Memory B cell (primary cell): ENCODE measurements at regions not wholly inside any gene's neighbourhood (a gene's known extent, or its start where the extent isn't known, plus 50 kb on each side); places are given as distances from the start of the nearest gene placed in this dataset.

Experiments
- ATAC-seq: fragments of 150-1000 bp; cut with Tn5 transposase; 2 replicates; pipeline ENCODE4 v1.10.0; 2021; ENCODE audit warnings: low read depth, mild to moderate bottlenecking, moderate library complexity
- DNase-seq, 2 donors: peaks; one replicate each; pipeline ENCODE4 v3.0.0; 2022; ENCODE audit warnings: low spot score in 2 of 2
- H3K27ac Mint-ChIP-seq: one replicate; pipeline ENCODE4 v1.8.0; 2022; ENCODE audit warnings: mild to moderate bottlenecking, moderate library complexity, mixed read lengths
- H3K27me3 Mint-ChIP-seq: one replicate; pipeline ENCODE4 v1.8.0; 2022; ENCODE audit warnings: mixed read lengths
- H3K36me3 Mint-ChIP-seq: one replicate; pipeline ENCODE4 v1.8.0; 2022; ENCODE audit warnings: mild to moderate bottlenecking, mixed read lengths
- H3K4me1 Mint-ChIP-seq: one replicate; pipeline ENCODE4 v1.8.0; 2022; ENCODE audit warnings: mixed read lengths
- H3K4me3 Mint-ChIP-seq: one replicate; pipeline ENCODE4 v1.8.0; 2022; ENCODE audit warnings: mild to moderate bottlenecking, moderate library complexity, mixed read lengths
- H3K9me3 Mint-ChIP-seq: one replicate; pipeline ENCODE4 v1.8.0; 2022; ENCODE audit warnings: mixed read lengths

DNA sequence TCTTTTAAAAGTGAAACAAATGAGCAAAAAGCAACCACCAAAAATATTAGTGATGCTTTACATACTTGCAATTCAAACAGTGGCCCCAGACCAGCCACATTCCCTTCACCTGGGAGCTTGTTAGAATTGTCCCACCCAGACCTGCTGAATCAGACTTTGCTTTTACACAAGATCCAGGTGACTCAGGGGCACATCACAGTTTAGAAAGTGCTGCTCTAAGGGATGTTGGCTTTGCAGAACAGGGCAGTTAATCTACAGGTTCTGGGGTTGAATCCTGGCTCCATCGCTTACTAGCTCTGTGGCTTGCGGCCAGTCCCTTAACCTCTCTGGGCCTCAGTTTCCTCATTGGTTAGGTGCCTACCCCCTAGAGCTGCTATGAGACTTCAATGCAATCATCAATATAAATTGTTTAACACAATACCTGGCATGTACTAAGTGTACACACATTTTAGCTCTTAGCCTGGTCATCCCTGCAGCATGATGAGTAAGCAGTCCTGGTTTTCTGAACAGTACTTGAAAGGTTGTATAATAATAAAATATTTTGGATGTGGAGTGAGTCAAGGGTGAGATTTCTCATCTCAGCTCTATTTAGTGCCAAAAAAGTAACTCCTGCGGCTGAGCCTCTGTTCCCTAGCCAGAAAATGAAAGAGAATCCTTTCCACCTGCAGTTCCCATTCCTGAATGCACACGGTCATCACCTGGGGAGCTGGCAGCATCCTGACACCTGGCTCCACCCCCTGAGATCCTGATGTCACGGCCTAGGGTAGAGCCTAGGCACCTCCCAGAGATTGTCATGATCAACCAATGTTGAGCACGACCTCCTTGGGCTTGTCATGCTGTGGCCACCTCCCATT is 162.7 kb downstream of the ANKRD60 start:
- no peak overlapping the region for H3K27ac Mint-ChIP-seq
- H3K9me3 Mint-ChIP-seq, result peaks cover 5% of the 10 kb centered on the region
- no peak overlapping the region for H3K4me3 Mint-ChIP-seq
- ATAC-seq (no peak), DNase-seq (peak in 1 of 2 donors; percentile 1)
- H3K36me3 Mint-ChIP-seq, result no peaks in the 10 kb centered on the region
- H3K27me3 Mint-ChIP-seq, result peaks cover 8% of the 10 kb centered on the region
- H3K4me1 Mint-ChIP-seq, result no peaks in the 10 kb centered on the region

DNA sequence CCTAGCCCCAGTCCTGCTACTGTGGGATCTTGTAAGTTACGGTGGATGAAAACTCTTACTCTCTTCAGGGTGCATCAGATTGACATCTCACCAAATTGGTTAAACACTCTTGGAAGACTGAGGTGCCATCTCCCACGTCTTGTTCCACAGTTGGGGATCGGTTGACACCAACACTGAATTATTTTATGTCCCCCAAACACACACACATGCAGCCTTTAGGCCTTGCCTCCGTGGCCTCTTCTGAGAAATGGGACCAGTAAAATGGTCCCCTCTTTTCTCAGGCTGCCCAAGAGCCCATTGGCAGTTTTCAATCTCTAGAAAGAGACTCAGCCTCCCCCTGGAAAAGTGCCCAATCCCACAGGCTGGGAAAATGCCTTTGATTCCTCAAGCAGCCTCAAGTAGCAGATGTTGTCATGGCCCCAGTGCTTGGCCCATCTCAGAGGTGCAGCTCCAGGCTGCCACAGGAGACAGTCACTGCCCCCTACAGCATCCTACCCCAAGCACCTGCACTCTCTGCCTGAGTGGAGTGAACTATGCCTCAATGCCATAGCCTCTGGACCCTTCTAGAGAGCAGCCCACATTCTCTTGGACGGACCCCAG is 163.9 kb downstream of the ANKRD60 start:
- H3K4me3 Mint-ChIP-seq, result no peak overlapping the region
- peaks cover 5% of the 10 kb centered on the region for H3K27me3 Mint-ChIP-seq
- H3K9me3 Mint-ChIP-seq, result peaks cover 11% of the 10 kb centered on the region
- DNase-seq (peak in 1 of 2 donors; percentile 5), ATAC-seq (no peak)
- no peak overlapping the region for H3K27ac Mint-ChIP-seq
- no peaks in the 10 kb centered on the region for H3K4me1 Mint-ChIP-seq
- no peaks in the 10 kb centered on the region for H3K36me3 Mint-ChIP-seq

DNA sequence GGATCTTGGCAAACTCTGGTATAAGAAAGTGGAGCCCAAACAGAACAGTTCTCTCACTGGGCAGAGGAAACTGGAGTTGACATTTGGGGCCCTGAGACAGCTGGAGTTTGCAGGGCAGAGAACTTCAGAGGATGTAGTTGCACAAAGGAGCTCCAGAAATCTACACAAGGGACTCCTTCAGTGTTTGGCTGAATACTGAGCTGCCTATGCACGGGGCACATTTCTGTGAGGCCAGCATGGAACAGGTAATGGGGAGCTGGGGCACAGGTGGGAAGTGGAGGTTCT is 169.3 kb downstream of the ANKRD60 start:
- H3K27ac Mint-ChIP-seq, result no peak overlapping the region
- H3K27me3 Mint-ChIP-seq, result peaks cover 9% of the 10 kb centered on the region
- H3K4me3 Mint-ChIP-seq, result no peak overlapping the region
- ATAC-seq (no peak), DNase-seq (peak in 1 of 2 donors; percentile 3)
- H3K36me3 Mint-ChIP-seq, result no peaks in the 10 kb centered on the region
- peaks cover 11% of the 10 kb centered on the region for H3K9me3 Mint-ChIP-seq
- no peaks in the 10 kb centered on the region for H3K4me1 Mint-ChIP-seq

DNA sequence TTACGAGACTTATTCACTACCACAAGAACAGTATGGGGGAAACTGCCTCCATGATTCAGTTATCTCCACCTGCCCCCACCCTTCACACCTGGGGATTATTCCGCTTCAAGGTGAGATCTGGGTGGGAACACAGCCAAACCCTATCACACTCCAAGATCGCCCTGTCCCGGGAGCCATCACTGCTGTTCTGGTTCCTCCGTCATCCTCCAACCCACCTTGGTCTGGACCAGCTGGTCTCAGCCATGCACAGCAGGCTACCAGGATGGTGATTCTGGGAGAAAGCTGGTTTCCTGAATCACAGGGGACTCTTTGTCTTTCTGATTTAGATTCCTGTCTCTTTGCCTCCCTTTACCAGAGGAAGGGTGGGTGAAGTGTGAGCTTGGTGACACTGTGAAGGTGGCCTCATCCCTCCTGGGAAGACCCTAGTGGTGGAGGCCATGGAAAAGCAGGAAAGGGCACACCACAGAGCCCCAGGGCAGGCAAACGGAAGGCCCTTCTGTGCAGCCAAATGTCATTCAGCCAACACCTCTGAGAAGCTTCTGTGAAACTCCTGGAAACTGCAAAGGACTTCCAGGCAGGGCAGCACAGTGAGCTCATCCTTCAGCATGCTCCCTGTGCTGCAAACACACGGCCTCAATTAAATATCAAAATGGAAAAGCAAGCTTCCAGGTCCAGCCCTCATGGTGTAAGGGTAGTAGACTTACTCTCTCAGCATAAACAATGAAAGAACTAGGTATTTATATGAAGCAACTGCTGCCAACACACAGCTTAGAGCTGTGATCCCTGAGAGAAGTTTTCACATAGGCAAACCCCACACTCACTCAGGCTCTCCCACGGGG is 169.8 kb downstream of the ANKRD60 start:
- DNase-seq (peak in 1 of 2 donors; percentile 2), ATAC-seq (no peak)
- no peak overlapping the region for H3K27ac Mint-ChIP-seq
- no peak overlapping the region for H3K4me3 Mint-ChIP-seq
- no peaks in the 10 kb centered on the region for H3K4me1 Mint-ChIP-seq
- peaks cover 9% of the 10 kb centered on the region for H3K27me3 Mint-ChIP-seq
- H3K9me3 Mint-ChIP-seq, result peaks cover 11% of the 10 kb centered on the region
- no peaks in the 10 kb centered on the region for H3K36me3 Mint-ChIP-seq

GRCh38 chr20:58056921-58057686 is 171.3 kb downstream of the ANKRD60 start:
- H3K9me3 Mint-ChIP-seq, result peaks cover 7% of the 10 kb centered on the region

DNA sequence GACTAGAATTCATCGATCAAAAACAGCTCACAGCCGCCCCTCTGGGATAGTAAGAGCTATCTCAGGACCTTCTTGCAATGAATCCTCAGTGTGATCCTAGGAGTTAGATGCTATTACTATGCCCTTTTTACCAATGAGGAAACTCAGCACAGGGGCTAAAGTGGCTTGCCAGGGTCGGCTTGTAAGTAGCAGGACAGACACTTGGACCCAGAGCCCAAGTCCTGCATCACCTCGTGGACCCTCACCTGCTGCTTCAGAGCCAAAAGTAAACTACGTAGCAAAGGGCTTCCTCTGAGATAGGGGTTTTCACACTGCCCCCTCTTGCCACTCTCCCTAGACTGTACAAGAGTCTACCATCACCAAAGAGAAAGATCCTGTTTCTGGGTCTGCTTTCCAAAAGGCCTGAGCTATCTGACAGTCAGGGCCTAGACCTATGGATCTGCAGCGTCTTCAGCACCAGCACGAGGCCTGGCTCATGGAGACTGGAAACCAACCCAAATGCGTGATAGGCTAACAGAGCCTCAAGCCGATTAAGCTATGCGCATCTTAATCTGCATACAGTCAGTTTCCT is 172.3 kb downstream of the ANKRD60 start:
- H3K4me3 Mint-ChIP-seq, result no peak overlapping the region
- H3K36me3 Mint-ChIP-seq, result no peaks in the 10 kb centered on the region
- no peaks in the 10 kb centered on the region for H3K4me1 Mint-ChIP-seq
- no peak overlapping the region for H3K27ac Mint-ChIP-seq
- ATAC-seq, result no peak
- no peak for DNase-seq
- peaks cover 13% of the 10 kb centered on the region for H3K27me3 Mint-ChIP-seq
- H3K9me3 Mint-ChIP-seq, result peaks cover 8% of the 10 kb centered on the region

More at GRCh38 chr20:58056921-58057686, 171.3 kb downstream of the ANKRD60 start:
- Mint-ChIP-seq H3K27me3 (peaks cover 13% of the 10 kb centered on the region), H3K36me3 (no peaks in the 10 kb centered on the region), H3K4me3 (no peak overlapping the region), H3K27ac (no peak overlapping the region), H3K4me1 (no peaks in the 10 kb centered on the region)
- DNase-seq (peak in 1 of 2 donors; percentile 4), ATAC-seq (no peak)

DNA sequence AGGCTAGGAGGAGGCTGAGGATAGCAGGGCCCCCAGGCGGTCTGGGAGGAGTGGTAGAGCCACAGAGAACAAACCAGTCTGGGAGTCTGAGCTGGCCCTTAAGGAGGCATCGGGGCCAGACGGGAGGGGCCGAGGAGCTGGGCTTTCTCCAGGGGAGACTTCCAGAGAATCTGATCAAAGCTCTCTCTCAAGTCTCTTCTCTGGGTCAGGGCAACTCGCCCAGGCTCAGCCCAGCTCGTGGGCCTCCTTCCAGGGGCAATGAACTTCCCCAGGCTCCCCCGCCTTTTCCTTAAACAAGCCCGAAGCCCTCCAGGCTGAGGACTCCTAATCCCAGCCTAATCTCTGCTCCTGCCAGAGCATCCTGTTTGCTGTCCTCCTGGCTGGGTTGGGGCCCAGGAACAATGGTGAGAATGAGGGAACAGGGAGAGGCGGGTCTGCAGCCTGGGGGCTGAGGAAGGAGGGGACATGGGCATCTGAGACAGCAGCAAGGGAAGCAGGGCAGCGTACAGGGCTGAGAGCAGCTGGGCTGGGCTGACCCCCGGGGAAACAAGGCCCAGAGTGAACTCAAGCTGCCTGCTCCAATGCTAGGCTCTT is 173.6 kb downstream of the ANKRD60 start:
- no peak overlapping the region for H3K4me3 Mint-ChIP-seq
- no peak overlapping the region for H3K27ac Mint-ChIP-seq
- DNase-seq (peak in 1 of 2 donors; percentile 6), ATAC-seq (no peak)
- H3K36me3 Mint-ChIP-seq, result no peaks in the 10 kb centered on the region
- peaks cover 4% of the 10 kb centered on the region for H3K9me3 Mint-ChIP-seq
- H3K4me1 Mint-ChIP-seq, result no peaks in the 10 kb centered on the region
- peaks cover 13% of the 10 kb centered on the region for H3K27me3 Mint-ChIP-seq

GRCh38 chr20:58054082-58054779 is 174.2 kb downstream of the ANKRD60 start:
- Mint-ChIP-seq H3K27ac (no peak overlapping the region), H3K9me3 (peaks cover 2% of the 10 kb centered on the region), H3K36me3 (no peaks in the 10 kb centered on the region), H3K4me3 (no peak overlapping the region), H3K27me3 (peaks cover 11% of the 10 kb centered on the region), H3K4me1 (no peaks in the 10 kb centered on the region)
- ATAC-seq (no peak), DNase-seq (peak in 1 of 2 donors; percentile 1)

DNA sequence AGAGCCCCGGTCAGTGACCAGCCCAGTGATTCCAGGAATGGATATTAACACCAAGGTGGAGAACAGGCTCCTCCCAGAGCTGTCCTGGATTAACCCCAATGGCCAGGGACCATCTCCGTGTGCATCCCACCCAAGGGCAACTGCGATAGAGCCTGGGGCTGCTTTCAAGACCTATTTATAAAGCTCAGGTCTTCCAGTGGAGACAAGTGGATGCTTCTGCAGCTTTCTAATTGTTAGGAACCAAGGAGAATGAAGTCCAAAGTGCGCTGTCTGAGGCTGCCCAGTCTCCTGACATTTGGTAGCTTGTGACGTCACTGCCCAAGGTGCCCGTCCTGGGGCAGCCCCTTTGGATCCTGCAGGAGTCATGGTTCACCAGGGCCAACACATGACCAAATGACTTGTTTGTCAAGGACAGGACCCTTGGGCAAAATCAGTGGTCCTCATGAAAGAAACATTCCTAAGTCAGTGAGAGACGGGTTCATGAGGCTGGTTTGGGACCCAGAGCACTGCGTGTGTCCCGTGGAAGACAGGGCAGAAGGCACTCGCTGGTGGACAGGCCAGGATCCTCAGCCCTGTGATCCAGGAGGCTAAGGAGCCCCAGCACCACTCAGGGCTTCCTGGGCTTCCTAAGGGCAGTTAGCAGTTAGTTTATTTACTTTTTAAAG is 174.9 kb downstream of the ANKRD60 start:
- H3K4me3 Mint-ChIP-seq, result no peak overlapping the region
- H3K27ac Mint-ChIP-seq, result no peak overlapping the region
- ATAC-seq, result no peak
- peaks cover 11% of the 10 kb centered on the region for H3K27me3 Mint-ChIP-seq
- H3K9me3 Mint-ChIP-seq, result peaks cover 2% of the 10 kb centered on the region
- peak in 1 of 2 donors; percentile 5 for DNase-seq
- no peaks in the 10 kb centered on the region for H3K4me1 Mint-ChIP-seq
- H3K36me3 Mint-ChIP-seq, result no peaks in the 10 kb centered on the region

DNA sequence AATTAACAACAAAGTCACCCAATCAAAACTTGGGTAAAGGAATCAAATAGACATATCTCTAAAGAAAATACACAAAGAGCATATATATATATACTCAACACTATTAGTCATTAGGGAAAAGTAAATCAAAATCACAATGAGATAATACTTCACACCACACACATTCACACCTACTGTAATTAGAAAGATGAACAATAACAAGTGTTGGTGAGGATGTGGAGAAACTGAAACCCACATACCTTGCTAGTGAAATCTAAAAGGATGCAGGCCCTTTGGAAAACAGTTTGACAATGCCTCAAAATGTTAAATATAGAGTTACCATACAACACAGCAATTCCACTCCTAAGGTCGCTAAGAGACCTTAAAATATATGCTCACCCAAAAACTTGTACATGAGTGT is 177.1 kb downstream of the ANKRD60 start:
- Mint-ChIP-seq H3K4me3 (no peak overlapping the region), H3K9me3 (peaks cover 2% of the 10 kb centered on the region), H3K27me3 (peaks cover 6% of the 10 kb centered on the region), H3K27ac (no peak overlapping the region), H3K36me3 (no peaks in the 10 kb centered on the region), H3K4me1 (no peaks in the 10 kb centered on the region)
- ATAC-seq (no peak), DNase-seq (no peak)

GRCh38 chr20:58048096-58048702 is 180.3 kb downstream of the ANKRD60 start:
- Mint-ChIP-seq H3K36me3 (no peaks in the 10 kb centered on the region), H3K27ac (no peak overlapping the region), H3K4me3 (no peak overlapping the region), H3K4me1 (no peaks in the 10 kb centered on the region), H3K9me3 (peaks cover 2% of the 10 kb centered on the region), H3K27me3 (peaks cover 5% of the 10 kb centered on the region)
- DNase-seq, result peak in 1 of 2 donors; percentile 1
- no peak for ATAC-seq

DNA sequence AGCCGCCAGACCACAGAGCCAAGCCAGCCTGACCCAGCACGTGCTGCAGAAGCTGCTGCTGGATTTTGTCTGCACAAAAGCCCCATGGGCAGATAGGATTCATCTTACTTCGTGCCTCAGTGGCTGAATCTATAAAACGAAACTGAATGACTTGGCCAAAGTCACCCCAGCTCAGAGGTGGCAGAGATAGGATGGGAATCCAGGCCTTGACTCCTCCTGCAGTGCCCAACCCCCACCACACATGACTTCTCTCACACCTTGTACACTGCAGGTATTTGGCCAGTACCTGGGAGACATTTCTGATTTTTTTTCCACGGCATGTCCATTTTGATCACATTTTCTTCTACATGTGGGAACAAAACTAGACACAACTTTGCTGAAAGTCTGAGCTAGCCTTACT is 182.1 kb downstream of the ANKRD60 start:
- DNase-seq (no peak), ATAC-seq (no peak)
- Mint-ChIP-seq H3K27me3 (peaks cover 5% of the 10 kb centered on the region), H3K4me1 (no peaks in the 10 kb centered on the region), H3K27ac (no peak overlapping the region), H3K36me3 (no peaks in the 10 kb centered on the region), H3K4me3 (no peak overlapping the region), H3K9me3 (no peaks in the 10 kb centered on the region)
